H1 (cell line): ENCODE measurements at regions not wholly inside any gene's neighbourhood (a gene's known extent, or its start where the extent isn't known, plus 50 kb on each side); places are given as distances from the start of the nearest gene placed in this dataset.

Experiments used
- RAD21 ChIP-seq, 2 experiments: IDR thresholded peaks in 1 of 2; conservative IDR thresholded peaks in 1 of 2; 2 replicates each; pipeline ENCODE4 v1.6.1; 2011; ENCODE audit warnings: low read depth in 2 of 2, low read length in 2 of 2, improper control_type of control experiment in 1 of 2, inconsistent platforms in 1 of 2, mild to moderate bottlenecking in 1 of 2, moderate library complexity in 1 of 2
- RNF2 ChIP-seq: fragments of 200-900, 300-1000 bp; sonication (generic); IDR thresholded peaks from 2 replicates; pipeline ENCODE4 v1.7.1; 2016; ENCODE audit warnings: borderline replicate concordance, low read depth, mild to moderate bottlenecking, antibody characterized with exemption, low read length; ENCODE audit not compliant: poor library complexity, severe bottlenecking; ENCODE audit errors: missing control alignments
- TF ChIP-seq, protein P1 (sequence below): IDR thresholded peaks from 2 replicates; pipeline ENCODE4 v1.6.1; 2012; ENCODE audit warnings: low read length, inconsistent platforms

DNA sequence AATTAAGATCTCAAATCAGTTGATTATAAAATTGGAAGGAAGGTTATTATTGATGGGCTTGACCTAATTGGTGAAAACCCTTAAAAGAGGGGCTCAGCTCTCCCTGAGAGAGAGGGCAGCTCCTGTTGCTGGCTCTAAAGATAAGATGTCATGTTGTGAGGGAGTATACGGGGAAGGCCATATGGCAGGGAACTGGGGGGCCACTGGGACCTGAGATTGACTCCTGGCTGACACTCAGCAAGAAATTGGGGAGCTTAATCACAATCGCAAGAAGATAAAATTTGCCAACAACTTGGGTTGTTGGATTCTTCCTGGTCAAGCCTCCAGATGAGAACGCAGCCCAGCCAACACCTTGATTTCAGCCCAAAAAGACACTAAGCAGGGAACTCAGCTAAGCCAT, 69.7 kb upstream of the KCNJ6 start (continued):
- TF ChIP-seq RAD21 (IDR thresholded peaks at IDR 0.05 in 1 of 2, conservative IDR thresholded peaks at IDR 0.05 in 1 of 2; ENCODE audit: low read depth in 2 of 2, low read length in 2 of 2) (no peak), RNF2 (no peak)
- TF ChIP-seq, protein P1, sequence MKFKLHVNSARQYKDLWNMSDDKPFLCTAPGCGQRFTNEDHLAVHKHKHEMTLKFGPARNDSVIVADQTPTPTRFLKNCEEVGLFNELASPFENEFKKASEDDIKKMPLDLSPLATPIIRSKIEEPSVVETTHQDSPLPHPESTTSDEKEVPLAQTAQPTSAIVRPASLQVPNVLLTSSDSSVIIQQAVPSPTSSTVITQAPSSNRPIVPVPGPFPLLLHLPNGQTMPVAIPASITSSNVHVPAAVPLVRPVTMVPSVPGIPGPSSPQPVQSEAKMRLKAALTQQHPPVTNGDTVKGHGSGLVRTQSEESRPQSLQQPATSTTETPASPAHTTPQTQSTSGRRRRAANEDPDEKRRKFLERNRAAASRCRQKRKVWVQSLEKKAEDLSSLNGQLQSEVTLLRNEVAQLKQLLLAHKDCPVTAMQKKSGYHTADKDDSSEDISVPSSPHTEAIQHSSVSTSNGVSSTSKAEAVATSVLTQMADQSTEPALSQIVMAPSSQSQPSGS: no peak
